K562 (cell line): ENCODE measurements at regions not wholly inside any gene's neighbourhood (a gene's known extent, or its start where the extent isn't known, plus 50 kb on each side); places are given as distances from the start of the nearest gene placed in this dataset.
"Not testable (repeated sequence)": the region's sequence is repeated elsewhere in the genome, so short reads cannot be mapped to it uniquely, and the experiment has no call there.

Experiments
- ATF3 ChIP-seq, 2 experiments: fragments of 450-650 bp in 1 of 2; sonication (generic) in 1 of 2; formaldehyde crosslinking in 1 of 2; IDR thresholded peaks in 1 of 2; conservative IDR thresholded peaks in 1 of 2; 2 replicates each; pipeline versions ENCODE4 v1.6.1 to v1.8.1; 2016 to 2023; ENCODE audit warnings: mild to moderate bottlenecking in 2 of 2, moderate library complexity in 2 of 2, inconsistent platforms in 1 of 2, missing genetic modification reagents in 1 of 2
- MNT ChIP-seq, 2 experiments: fragments of 450-650 bp; conservative IDR thresholded peaks; 2 replicates each; pipeline ENCODE4 v1.6.1; 2017; ENCODE audit warnings: mild to moderate bottlenecking in 2 of 2, moderate library complexity in 2 of 2
- YY1 ChIP-seq, 3 experiments: IDR thresholded peaks; 2 replicates each; pipeline ENCODE4 v1.6.1; 2011; ENCODE audit warnings: low read length in 2 of 3, mild to moderate bottlenecking in 2 of 3, moderate library complexity in 2 of 3, borderline replicate concordance in 1 of 3, control low read depth in 1 of 3, low read depth in 1 of 3; ENCODE audit not compliant: insufficient read depth in 3 of 3, insufficient replicate concordance in 2 of 3, control insufficient read depth in 1 of 3, insufficient read length in 1 of 3; ENCODE audit errors: extremely low read depth in 1 of 3

GRCh38 chr20:30291686-30292085, 965.8 kb upstream of the DEFB115 start:
- TF ChIP-seq MNT (conservative IDR thresholded peaks at IDR 0.05); YY1 (IDR thresholded peaks at IDR 0.05; ENCODE audit: borderline replicate concordance in 1 of 3, control insufficient read depth in 1 of 3, extremely low read depth in 1 of 3, insufficient read depth in 3 of 3, insufficient read length in 1 of 3, insufficient replicate concordance in 2 of 3, low read depth in 1 of 3, low read length in 2 of 3); ATF3 (IDR thresholded peaks at IDR 0.05); ATF3 (CRISPR knock-in tag; conservative IDR thresholded peaks at IDR 0.05): not testable (repeated sequence)
